Hematopoietic multipotent progenitor cell treated with erythropoietin and hydrocortisone succinate and interleukin-3 and kit ligand, for 15 days (in vitro differentiated cells): ENCODE measurements at regions not wholly inside any gene's neighbourhood (a gene's known extent, or its start where the extent isn't known, plus 50 kb on each side); places are given as distances from the start of the nearest gene placed in this dataset.

ENCODE experiments used
- DNase-seq: peaks from one replicate; pipeline ENCODE4 v3.0.0-alpha.2; 2015; ENCODE audit warnings: low spot score

DNA sequence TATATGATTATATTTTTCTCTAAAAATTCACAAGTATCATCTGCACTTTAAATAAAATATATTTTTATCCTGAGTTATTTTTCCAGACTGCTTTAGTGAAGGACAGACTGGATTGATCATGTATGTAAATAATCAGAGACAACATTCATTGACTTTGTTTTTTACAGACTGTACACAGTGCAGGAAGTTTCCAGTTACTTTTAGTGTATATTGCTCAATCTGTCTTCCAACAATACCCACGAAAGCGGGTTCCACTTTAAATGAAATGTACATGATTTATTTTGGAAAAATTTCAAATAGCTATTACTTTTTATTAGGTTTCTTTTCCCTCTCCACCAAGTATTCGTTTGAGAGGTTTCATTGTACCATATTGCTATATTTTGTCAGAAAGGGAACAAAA, 497.0 kb downstream of the FSCB start:
- no peak for DNase-seq

GRCh38 chr14:44009642-44010041, 497.4 kb downstream of the FSCB start:
- DNase-seq, result no peak

DNA sequence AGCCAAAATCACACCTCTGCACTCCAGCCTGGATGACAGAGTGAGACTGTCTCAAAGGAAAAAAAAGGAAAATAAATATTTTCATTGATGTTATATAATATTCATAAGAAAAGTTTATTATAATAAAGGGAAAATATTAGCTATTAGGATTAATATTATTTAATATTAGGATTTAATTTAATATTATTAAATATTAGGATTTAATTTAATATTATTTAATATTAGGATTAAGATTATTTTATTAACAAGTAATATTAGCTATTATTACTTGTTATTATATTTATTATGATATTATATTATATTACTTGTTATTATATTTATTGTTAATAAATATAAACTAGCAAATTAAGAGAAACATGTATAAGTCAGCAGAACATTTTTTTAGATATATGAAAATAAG, 518.1 kb downstream of the FSCB start:
- DNase-seq, result no peak

GRCh38 chr14:43983721-43984120, 523.4 kb downstream of the FSCB start:
- DNase-seq, result no peak

GRCh38 chr14:43981135-43981768, 525.8 kb downstream of the FSCB start:
- no peak for DNase-seq

DNA sequence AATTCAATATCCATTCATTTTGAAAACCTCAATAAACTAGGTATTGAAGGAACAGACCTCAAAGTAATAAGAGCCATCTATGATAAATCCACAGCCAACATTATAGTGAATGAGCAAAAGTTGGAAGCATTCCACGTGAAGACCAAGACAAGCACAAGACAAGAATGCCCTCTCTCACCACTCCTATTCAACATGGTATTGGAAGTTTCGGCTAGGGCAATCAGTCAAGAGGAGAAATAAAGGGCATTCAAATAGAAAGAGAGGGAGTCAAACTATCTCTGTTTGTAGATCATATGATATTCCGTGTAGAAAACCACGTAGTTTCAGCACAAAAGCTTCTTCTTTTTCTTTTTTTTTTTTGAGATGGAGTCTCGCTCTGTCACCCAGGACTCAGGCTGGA, 550.3 kb downstream of the FSCB start:
- DNase-seq, result no peak

DNA sequence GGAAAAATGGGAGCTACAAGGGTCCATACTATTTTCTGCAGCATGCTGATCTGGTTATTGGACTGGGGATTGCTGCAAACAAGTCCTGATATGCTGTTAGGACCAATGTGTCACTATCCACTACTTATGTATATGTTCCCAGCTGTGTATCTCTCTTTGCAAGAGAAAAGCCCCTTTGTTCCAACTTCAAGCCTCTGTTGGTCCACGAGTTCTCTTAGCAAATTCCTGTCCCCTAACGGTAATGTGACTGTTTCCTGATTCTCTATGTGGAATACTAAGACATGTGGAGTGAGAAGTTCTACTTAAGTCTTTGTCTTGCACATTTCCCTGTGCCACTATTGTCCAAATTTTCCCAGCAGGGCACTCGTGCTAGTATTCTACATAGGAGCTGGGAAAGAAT, 557.7 kb downstream of the FSCB start:
- no peak for DNase-seq

DNA sequence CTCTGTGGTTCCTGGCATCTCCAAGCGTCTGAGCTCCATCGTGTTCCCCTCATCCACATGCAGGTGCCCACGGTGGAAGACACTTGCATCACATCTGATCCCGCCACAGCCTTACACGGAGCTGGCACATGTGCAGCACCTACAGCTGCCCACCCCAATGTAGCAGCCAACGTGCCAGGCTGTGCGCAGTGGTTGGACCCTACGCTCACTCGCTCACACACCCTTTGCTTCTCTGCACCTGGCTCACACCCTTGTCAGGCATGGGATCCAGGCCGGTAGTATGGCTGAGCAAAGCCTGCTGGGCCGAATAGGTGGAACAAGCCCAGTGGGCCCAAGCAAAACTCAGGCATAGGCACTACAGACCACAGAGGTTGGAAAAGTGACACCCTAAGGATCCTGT, 567.2 kb downstream of the FSCB start:
- DNase-seq, result no peak

DNA sequence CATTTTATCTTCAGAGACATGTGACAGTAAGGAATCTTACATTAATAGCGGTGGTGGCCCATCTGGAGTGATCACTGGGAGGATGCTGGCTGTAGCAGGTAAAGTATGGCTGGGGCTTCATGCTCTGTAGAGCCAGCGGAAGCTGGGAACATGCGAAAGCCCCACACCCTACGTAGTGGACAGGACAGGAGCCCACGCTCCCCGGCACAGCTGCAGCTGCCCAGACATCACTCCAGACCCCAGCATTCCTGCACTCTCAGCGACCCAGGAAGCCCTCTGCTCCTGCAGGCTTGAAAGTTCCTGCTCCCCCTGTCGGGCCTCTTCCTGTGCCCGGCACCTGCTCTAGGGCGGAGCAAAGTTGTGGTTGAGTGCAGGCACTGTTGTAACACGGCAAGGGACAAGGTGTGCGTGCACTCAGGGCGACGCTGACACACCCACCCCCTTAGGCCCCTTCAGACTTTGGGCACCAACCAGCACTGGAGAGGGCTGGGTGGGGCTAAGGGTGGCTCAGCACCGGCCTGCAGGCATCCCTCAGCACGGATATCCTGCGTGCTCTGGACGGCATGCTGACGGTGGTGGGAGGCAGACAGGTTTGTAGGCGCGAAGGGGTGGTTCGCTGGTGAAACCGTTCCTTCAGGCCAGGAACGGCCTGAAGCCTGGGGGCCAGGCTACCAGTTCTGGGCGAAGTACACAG, 568.3 kb downstream of the FSCB start:
- no peak for DNase-seq

- DNase-seq, result no peak
These were observed 570.1 kb downstream of the FSCB start for GRCh38 chr14:43937001-43937400.

DNA sequence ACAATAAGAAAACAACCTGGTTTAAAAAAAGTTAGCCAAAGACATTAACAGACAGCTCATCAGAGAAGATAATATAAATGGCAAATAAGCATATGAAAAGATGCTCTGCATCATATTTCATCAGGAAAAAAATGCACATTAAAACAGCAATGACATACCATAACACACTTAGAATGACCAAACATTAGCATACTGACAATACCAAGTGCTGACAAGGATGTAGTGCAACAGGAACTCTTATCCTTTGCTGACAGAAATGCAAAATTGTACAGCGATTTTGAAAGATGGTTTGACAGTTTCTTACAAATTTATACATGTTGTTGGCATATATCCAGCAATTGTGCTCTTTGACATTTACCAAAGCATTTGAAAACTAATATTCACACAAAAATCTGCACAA, 573.0 kb downstream of the FSCB start:
- no peak for DNase-seq

GRCh38 chr14:43914041-43914693, 592.9 kb downstream of the FSCB start:
- no peak for DNase-seq

DNA sequence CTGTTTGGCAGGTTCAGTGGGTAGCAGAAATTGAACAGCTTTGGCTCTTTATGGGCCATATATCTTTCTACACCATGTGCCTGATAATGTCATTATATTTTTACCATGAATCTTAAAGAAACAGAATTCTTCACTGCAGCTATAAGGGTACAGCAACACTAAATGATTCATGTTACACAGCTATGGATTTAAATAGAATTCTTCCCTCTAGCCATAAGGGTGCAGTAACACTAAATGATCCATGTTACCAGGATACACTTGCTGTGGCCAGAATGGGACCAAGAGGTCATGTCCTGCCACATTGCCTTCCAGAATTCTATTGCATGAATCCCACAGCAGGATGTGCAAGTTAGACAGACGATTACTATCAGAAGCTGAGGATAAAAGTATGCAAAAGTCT, 603.9 kb downstream of the FSCB start:
- no peak for DNase-seq

- DNase-seq, result no peak
These were observed 605.0 kb downstream of the FSCB start for GRCh38 chr14:43901911-43902673.

DNA sequence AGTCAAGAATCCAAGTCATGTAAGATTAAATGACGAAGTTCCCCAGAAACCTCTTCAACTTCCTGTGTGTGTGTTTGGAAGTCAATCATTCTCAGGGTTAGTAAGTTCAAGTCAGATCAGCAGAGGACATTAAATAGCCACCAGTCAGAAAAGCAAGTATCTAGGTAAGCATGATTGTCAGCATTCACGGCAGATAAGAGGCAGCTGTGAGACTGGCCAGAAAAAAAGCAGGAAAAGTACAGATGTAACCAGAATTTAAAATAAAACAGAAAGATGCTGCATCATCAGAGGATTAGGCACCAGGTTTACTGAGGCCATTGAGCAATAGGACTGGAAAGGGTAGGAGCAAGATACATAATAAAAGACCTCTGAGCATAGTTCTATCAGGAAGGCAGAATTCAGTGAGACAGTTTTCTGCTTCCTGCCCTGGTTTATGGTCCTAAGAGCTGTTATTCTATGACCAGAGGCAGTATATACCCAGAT, 606.9 kb downstream of the FSCB start:
- DNase-seq, result no peak

GRCh38 chr14:43898687-43899086, 608.4 kb downstream of the FSCB start:
- no peak for DNase-seq

GRCh38 chr14:43896044-43896443, 611.0 kb downstream of the FSCB start:
- no peak for DNase-seq

GRCh38 chr14:43894534-43894933, 612.5 kb downstream of the FSCB start:
- peak; percentile 11 for DNase-seq

DNA sequence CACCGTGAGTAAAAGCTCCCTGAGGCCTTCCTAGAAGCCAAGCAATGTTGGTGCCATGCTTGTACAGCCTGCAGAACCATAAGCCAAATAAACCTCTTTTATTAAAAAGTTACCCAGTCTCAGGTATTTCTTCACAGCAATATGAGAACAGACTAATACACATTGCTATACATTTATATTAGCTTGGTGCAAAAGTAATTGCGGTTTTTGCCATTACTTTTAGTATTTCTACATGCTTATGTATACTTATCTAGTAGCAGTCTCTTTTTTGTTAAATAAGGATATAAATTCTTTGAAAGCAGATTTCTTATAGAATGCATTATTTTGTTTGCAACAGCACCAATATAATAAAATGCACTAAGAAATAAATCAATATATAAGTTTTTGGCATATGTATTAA, 619.6 kb downstream of the FSCB start:
- no peak for DNase-seq

DNA sequence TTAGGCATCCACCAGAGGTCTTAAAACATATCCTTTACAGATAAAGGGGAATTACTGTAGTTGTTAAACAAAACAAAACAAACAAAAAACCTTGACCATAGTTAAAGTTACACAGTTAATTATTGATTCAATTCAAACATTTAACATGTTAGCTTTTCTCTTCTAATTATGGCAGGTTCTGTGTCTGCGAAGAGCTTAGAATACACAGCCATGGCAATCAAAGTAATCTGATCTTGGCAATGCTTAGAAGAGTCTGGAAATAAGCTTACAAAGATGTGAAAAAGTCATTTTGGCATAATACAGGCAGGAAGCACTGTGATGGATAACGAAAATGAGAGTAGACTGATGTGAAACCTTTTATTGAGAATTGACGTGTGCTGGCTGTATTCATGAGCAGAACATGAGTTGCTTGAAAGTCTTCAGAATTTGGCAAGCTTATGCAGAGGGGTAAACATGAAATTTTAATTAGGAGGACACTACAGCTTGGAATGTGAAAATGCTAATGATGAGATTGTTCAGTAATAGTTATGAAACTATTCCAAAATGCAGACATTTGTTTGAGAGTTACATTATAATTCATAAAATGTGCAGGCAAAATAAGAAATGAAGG, 629.6 kb downstream of the FSCB start:
- DNase-seq, result no peak

DNA sequence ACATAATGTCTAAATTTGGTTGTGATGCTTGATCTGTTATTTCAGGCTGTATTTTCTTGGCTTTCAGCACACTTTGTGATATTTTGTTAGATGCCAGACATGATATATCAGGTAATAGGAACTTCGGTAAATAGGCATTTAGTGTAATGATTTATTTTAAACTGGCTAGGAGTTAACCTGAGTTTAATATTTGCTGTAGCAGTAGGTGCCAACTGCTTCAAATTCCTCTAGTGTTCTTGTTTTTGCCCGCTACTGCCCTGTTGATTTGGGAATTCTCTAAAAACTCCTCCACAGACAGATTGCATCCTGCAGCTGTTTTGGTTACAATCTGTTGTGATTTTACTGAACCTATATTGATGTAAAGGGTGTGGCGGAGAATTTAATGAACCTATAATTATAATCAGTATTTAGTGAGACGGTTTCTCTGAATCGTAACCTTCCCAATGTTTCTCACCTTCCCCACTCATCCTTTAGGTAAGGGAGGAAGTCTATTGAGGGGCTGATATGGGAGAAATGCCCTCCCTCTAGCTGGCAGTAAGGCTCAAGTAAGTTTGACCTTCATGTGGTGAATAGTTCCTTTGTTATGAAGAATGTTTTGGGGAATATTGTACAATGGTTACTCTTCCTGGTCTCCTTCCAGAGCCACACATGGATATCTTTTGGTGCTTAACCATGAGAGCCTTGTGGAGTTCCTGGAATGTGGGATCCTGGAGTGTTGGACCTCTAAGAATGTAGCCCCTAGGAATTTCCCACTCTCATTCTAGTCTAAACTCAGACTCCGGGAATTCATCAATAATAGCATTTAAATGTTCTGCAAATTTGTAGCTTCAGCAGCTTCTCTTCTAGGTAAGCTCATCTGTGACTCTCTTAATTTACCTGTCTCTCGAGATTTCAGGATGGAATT, 634.1 kb downstream of the FSCB start:
- no peak for DNase-seq
